ENCODE measurements at regions not wholly inside any gene's neighbourhood (a gene's known extent, or its start where the extent isn't known, plus 50 kb on each side); places are given as distances from the start of the nearest gene placed in this dataset.

DNA sequence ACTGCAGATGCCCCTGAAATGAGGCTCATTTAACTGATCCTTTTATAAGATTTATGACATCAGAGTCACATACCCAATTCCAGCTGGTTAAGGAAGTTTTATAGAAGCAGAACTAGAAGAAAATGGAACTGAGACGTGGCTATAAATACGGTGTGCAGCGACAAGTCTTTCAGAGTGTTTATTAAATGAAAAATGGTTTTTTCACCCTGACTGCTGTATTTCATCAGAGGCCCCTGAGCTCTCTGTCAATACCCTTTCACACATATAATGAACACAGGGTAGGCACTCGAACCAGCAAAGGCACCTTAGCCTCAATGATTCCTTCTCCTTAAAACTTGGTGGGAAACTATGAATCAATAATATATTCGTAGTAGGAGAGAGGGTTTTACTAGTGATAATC, 380.8 kb upstream of the ANXA10 start:
- DNase-seq, result no peak

DNA sequence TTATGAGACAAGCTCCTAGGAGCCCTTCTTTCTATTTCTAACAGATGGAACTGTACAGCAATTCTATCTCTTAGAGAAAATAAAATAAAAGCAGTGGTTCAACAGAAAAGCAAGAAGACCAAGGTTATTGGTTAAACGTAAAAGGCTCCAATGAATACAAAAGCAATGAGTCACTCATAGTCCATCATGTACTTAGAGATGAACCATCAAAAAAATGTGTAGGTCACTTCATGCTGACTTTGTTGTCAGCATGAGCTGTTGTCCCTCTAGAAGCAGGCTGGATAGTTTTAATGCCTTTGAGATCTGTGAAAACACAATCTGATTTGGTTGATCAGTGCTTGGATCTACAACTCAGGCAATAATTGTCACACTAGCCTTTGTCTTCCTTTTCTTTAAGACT, 378.6 kb upstream of the ANXA10 start:
- DNase-seq, result no peak

GRCh38 chr4:167715176-167715575, 377.2 kb upstream of the ANXA10 start:
- DNase-seq, result no peak

DNA sequence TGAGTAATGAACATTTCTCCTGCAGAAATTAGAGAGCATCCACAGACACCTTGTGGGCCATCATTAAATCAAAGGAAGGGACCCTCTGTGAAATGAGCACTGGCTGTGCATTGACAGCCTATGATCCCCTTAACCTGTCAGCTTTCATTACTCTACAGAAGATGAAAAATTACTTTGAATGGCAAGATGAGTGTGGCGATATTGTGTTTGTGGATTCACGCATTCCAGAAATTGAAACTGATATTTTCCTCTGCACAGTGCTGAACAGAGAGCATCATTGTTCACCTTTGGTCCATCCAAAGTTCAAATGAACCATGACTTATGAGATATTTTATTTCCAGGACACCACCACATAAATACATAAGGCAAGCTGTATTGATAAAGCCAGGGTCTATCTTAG, 374.8 kb upstream of the ANXA10 start:
- no peak for DNase-seq

GRCh38 chr4:167721617-167722486, 370.5 kb upstream of the ANXA10 start:
- DNase-seq, result no peak

GRCh38 chr4:167722487-167722808, 369.9 kb upstream of the ANXA10 start:
- no peak for DNase-seq

DNA sequence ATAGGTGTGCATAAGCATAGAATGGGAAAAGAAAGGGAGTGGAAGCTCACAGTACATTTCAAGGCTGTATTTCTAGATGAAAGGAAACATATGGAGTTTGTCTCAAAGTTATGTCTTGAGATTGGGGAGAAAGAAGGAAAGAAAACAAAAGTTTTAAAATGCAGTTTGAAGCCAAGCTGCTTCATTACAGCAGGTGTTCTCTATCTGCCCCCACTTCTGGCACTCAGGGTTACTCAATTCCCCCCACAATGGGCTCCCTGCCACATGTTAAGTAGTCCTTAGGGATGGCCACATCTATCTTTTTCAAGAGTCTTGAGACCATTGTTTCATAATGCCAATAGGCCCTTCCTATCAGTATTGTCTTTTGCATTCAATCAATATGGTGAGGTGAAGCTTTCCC, 367.4 kb upstream of the ANXA10 start:
- no peak for DNase-seq

DNA sequence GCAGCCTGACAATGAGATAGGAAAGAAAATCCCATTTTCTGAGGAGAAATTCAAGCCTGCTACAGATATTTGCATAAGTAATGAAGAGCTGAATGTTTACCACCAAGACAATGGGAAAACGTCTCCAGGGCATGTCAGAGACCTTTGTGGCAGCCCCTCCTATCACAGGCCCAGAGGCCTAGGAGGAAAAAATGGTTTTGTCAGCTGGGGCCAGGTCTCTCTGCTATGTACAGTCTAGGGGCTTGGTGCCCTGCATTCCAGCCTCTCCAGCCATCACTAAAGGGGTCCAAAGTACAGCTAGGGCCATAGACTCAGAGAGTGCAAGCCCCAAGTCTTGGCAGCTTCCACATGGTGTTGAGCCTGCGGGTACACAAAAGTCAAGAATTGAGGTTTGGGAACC, 361.6 kb upstream of the ANXA10 start:
- DNase-seq, result no peak

DNA sequence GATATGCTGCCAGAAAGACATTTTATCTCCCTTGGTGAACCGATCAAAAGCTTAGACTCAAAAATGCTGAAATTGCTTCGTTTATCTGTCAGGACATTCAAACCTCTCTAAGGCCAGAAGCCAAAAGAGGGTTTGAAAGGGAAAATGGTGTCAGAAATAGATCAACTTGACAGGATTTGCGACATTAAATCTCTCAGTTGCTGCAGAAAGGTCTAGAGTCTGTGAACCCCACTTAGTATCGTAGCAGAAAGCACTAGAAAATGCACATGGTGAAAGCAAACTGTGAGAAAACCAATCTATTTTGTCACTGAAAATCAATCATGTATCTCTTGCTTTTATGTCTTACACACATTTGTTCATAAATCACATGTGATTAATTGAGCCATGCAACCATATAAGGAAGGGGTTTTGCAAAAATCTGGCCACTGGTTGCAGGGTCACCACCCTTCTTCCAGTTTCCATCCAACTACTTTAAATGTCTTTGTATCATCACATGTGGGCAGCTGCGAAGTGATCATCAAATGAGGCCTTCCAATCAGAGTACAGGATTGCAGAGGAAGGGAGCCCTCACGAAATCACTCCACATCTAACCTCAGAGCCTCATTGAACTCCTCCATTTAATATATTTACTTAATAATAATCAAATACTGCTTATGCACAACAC, 347.2 kb upstream of the ANXA10 start:
- no peak for DNase-seq

DNA sequence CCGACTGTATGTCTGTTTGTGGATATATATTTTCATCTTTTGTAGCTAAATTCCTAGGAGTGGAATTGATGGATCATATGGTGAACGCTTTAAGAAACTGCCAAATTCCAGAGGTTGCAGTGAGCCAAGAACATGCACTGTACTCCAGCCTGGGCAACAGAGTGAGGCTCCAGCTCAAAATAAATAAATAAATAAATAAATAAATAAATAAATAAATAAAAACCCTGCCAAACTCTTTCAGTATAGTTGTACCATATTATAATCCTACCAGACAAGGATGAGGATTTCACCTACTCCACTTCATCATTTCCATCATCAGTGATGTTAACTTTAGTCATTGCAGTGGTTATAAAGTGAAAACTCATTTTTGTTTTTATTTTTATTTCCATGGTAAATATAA, 325.1 kb upstream of the ANXA10 start:
- DNase-seq, result no peak

DNA sequence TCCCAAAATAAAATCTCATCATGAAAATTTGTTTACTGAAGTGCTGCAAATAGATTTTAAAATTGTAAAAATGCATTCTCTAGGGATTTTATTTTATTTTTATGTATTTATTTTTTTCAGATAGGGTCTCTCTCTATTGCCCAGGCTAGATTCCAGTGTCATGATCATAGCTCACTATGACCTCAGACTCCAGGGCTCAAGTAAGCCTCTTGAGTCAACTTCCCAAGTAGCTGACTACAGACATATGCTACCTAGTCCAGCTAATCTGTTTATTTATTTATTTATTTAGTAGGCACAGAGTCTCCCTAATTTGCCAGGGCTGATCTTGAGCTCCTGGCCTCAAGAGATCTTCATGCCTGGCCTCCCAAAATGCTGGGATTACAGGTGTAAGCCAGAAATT, 317.7 kb upstream of the ANXA10 start:
- no peak for DNase-seq

DNA sequence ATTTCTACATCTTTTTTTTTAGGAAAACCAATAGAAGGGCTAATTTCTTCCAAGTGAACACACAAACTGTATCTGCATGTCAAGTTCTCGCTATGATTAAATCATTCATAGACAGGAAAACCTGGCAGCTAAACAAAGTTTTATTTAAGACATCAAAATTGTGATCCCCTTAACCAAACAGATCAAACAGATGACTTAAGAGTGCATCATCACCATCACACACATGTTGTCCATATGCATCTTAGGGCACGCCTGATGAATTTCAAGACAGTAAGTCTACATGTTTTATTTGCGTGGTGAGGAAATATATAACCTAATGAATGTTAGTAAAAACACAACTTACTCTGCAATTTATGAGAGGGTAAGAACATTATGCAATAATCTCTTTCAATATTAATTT, 317.0 kb upstream of the ANXA10 start:
- DNase-seq, result no peak

DNA sequence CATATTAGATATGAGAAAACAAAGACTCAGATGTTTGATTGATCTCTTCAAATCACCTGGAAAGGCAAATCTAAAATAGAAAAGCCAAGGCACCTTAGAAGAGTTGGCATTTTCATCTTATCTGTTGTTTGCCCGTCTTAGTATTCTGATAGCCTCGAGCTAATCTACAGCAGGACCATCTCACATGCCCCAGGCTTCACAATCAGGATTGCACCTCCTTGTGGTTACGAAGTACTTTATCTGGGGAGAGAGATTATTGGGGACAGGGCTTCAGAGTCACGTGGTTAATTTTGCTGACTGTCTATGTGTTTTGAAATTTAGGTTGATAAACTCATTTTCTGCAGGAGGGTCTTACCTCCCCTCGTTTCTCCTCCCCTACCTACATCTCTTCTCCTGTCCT, 313.1 kb upstream of the ANXA10 start:
- no peak for DNase-seq

DNA sequence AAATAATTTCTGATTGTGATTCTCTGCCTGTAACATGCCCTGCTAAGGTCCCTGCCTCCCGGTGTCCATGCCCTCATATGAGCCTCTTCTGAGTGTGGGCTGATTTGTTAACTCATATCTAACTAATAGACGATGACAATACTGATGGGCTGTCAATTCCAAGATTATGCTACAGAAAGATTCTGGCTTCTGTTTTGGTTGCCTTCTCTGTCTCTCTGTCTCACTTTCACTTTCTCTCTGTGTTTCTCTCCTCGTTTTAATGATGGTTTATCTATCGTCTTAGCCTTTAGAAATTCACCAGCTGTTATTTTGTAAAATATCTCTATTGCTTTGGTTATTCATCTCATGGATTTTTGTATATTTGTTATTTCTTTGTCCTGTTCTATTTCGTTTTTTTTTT, 312.5 kb upstream of the ANXA10 start:
- no peak for DNase-seq

- DNase-seq, result no peak
These were observed 307.5 kb upstream of the ANXA10 start for GRCh38 chr4:167784826-167785225.

DNA sequence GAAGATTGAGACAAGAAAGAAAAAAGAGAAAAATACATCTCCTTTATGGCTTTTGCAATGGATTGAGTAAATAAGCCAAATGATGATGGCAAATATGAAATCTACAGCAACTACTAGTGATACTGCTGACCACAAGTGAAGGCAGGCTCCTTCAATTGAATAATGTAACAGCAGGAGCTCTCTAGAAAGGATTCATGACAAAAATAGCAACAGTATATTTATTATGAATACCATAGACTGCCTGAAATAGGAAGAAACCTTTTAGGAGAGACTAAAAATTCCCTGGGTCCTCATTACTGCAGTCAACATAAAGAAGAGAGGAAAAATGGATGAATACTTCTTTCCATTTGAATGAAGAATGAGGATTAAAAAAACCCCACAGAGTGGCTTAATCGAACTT, 306.8 kb upstream of the ANXA10 start:
- no peak for DNase-seq

- DNase-seq, result no peak
These were observed 305.8 kb upstream of the ANXA10 start for GRCh38 chr4:167786504-167786903.

DNA sequence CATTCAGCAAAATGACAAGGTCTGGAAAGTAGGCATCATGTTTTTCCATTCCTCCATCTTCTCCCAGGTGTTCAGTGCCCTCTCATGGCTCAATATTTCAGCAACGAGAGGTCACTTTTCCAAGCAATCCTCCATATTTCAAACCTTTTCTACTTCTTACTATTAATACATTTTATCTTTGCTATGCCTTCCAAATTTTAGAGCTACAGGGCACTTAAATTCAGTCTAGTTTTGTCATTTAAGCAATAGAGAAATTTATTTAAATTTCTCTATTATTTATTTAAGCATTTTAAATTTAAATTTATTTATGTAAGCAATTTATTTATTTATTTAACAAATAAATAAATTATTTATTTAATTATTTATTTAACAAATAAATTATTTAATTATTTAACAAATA, 305.1 kb upstream of the ANXA10 start:
- DNase-seq, result no peak

- no peak for DNase-seq
These were observed 289.7 kb upstream of the ANXA10 start for GRCh38 chr4:167802463-167803212.

GRCh38 chr4:167811958-167812357, 280.4 kb upstream of the ANXA10 start:
- DNase-seq, result no peak

GRCh38 chr4:167826281-167826680, 266.1 kb upstream of the ANXA10 start:
- DNase-seq, result no peak

DNA sequence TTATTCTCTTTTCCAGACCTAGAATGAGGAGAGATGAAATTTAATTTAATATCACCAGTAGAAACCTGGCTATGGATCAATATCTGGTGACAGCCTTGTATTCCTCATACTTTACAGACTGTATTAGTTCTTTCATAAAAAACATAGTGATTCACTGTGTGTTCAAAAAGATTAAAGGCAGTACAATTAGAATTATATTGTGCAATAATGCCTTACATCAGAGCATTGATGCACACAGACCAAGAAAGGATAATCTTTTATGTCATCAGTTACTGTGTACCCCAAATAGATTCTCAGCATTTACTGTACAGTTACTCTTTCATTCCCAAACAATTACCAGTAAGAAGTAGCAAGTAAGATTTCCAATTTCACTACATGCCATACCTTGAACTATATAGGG, 260.5 kb upstream of the ANXA10 start:
- no peak for DNase-seq

DNA sequence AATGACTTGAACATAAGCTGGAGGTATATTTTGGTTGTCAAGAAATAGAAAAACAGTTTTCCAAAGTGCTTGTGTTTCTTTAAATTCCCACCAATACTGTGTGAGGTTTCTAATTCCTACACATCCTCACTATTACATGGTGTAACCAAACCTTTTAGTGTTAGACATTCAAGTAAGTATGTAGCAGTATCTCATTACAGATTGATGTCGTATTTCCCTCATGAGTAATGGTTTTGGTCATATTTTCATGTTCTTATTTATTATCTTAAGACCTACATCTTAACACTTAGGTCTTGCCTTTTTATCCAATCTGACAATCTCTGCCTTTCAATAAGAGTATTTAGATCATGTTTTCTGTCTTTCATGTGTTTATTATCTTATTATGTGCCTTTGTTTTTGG, 253.7 kb upstream of the ANXA10 start:
- DNase-seq, result no peak

- no peak for DNase-seq
These were observed 249.8 kb upstream of the ANXA10 start for GRCh38 chr4:167842487-167842886.

Measured in GOT3 (cell line).